GM19351 (cell line): ENCODE measurements at regions not wholly inside any gene's neighbourhood (a gene's known extent, or its start where the extent isn't known, plus 50 kb on each side); places are given as distances from the start of the nearest gene placed in this dataset.

Source experiments
- ATAC-seq: cut with Tn5 transposase; IDR thresholded peaks from one replicate; pipeline ENCODE4 v1.9.1; 2021; ENCODE audit warnings: mild to moderate bottlenecking, moderate library complexity; ENCODE audit not compliant: unreplicated experiment

DNA sequence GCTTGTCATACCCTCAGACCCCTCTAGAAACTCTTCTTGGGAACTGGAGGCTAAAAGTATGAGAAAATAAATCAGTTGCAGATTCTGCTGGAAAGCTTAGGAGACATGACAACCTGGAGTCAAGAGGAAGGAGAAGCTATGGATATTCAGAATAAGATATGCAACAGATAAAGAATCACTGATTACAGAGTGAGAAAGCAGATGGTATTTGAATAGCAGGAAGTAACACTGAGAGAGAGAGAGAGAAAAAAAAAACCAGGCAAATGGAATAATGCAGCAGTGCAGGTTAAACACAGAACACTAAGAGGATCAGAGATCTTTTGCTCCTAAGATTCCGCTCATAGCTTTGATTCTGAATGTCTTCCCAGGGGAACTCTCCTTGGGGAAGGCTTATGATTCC, 1284.1 kb upstream of the NXPH2 start:
- ATAC-seq = no peak

DNA sequence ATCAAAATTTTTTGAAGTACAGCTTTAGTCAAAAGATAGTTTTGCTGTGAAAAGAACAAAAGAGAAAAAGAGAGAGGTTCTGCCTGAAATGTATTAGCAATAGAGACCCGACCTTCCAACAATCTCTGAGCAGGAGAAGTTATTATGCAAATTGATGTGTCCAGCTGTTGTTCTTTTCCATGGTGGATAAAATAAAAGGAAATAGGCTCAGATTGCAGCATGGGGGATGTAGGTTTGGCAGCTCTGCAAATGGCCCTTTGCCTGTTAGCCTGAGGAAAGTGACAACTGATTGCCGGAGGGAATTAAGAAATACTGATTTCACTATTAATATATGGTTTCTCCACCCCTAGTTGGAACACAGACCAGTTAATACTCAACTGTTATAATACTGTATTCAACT, 1283.2 kb upstream of the NXPH2 start:
- ATAC-seq = no peak

DNA sequence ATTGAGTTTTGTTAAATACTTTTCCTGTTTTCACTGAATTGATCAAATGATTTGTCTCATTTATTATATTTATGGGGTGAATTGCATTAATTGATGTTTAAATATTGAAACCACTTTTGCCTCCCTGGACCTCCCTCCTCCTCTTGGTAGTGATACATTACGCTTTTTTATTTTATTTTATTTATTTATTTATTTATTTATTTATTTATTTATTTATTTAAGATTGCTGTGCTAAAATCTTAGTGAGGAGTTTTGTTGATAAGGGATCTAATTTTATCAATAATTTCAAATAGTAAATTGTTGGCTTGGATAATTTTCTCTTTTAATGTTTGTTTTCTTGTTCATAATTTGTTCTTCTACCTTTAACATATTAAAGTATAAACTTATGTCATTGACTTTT, 1281.0 kb upstream of the NXPH2 start:
- ATAC-seq = no peak

DNA sequence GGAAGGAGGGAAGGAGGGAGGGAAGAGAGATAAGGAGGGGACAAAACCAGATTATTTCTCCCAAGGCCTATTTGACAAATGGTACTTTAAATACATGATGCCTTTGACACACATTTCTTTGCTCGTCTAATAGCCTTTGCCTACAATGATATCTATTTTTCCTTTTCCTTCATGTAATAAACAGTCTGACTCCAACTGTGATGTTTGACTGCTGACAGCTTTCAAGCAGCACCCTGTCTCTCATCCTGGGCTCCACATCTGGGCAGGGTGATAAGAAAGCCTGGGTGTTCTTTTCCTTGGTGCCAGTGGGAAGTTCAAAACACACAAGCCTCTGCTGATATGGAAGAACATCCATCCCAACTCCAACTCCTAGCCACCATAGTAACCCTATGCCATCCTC, 1277.7 kb upstream of the NXPH2 start:
- no peak for ATAC-seq

DNA sequence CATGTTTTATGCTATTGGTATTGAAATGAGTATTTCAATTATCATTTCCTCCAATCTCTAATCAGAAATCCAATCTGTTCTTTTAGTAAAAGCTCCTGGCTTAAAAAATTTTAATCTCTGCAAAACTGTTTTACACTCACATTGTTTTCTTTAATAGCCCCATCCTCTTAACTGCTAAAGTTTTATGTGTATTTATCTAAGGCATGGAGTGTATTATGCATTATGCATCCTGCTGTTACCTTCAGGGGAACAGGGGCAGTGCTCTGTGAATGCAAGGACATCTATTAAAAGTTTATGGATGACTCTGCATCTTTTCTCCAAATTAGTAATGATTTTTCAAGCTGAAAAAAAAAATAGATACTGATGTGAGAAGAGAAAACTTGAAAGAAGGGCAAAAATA, 1261.6 kb upstream of the NXPH2 start:
- ATAC-seq = no peak

DNA sequence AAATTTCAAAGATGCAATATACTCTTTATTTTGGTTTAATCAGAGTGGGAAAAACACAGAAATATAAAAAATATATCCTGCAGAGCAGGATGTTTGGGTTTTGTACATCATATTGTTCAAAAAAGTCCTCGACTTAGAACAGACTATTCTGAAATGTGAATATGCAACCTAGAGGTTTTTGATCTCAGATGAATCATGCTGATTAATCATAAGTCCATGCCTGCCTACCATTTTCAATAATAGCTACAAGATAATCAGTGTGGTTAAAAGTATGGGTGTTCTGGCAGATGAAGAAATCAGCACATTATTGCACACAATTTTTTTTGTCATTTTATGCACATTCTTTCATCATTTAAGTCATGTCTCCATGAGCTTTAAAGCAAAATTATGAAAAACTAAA, 1261.0 kb upstream of the NXPH2 start:
- ATAC-seq = no peak

DNA sequence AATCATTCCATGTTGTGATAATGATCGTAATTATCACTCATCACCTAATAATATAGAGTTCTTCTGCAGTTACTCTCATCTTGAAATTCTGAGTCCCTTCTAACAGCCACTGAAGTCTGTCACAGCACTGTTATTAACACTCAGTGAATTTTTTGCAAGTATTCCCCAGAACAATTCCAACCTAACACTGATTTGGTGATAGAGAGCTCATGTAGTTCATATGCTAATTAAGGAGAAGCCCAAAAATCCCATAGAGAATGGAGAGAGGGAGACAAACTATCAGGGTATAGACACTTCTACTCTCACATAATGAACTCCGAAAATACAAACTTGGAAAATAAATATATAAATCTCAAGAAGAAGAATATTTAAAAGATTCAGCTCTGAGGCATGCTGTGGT, 1253.4 kb upstream of the NXPH2 start:
- no peak for ATAC-seq

DNA sequence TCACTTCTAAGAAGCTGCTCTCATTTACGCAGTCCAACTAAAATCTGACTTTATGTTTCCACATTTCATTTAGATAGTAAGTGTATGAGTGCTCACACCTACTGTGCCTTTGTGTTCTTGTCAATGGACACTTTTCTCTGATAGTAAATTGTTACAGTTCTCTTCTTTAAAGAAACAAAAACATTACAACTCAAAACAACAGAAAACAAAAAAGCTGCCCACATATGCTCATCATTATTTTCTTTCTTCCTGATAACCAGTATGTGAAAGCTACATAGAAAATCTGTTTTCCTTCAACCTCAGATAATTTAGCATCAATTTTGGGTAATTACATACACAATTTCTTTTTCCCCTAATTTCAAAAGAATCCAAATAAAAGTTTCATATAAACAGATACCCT, 1247.8 kb upstream of the NXPH2 start:
- no peak for ATAC-seq

DNA sequence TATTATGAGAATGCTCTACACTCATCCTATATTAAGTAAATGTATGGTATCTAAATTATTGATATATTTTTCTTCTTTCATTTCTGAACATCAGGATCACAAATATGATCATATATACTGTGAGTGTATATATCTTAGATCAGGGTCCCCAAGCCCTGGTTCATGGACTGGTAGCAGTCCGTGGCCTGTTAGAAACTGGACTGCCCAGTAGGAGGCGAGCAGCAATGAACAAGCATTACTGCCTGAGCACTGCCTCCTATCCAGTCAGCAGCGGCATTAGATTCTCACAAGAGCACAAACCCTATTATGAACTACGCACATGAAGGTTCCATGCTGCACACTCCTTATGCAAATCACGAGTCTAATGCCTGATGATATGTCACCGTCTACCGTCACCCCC, 1247.1 kb upstream of the NXPH2 start:
- ATAC-seq = no peak

DNA sequence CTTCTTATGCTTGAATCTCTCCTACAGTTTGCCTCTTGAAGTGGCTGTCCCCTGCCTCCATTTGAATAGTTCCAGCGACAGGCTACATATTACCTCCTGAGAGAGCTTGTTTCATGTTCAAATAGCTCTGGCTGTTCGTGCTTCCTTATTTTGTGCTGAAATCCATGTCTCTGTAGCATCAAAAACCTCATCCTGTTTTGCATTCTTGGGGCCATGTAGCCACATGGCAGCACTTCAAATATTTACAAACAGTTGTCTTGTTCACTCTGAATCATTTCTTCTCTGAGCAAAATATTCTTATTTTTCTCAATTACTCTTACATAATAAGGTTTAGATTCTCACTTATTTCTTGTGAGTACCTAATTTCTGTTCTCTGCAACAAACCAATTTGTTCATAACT, 1243.1 kb upstream of the NXPH2 start:
- ATAC-seq = no peak

DNA sequence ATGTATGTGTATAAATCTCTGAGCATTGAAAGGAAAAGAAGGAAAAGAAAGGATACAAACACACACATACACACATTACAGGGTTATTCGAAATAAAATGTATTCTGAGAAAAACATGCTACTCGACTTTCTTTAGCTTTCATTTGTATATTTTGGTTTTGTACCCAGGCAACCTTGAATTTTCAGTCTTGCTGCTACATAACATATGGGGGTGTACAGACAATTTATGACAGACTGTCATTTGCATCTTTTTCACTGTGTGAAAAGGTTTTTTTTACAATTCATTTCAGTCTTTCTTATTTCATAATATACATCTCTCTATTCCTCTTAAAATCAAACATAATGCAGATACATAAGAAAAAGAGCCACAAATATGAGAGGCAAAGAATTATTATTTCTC, 1238.4 kb upstream of the NXPH2 start:
- no peak for ATAC-seq

DNA sequence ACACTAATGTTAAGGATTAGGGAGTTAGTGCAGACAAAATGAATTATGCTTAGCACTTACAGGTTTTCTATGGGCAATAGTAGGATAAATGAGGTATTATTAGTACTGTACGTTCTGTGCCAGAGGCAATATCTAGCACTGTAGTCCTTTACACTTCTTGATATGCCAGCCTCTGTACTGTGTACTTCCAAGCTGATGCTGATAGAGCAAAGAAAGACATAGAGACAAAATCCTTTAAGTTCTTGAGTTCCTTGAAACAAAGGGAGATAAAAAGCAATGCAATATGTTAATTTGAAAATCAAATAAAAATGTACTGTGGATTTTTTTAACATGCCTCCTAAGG, 1234.0 kb upstream of the NXPH2 start:
- ATAC-seq = no peak

DNA sequence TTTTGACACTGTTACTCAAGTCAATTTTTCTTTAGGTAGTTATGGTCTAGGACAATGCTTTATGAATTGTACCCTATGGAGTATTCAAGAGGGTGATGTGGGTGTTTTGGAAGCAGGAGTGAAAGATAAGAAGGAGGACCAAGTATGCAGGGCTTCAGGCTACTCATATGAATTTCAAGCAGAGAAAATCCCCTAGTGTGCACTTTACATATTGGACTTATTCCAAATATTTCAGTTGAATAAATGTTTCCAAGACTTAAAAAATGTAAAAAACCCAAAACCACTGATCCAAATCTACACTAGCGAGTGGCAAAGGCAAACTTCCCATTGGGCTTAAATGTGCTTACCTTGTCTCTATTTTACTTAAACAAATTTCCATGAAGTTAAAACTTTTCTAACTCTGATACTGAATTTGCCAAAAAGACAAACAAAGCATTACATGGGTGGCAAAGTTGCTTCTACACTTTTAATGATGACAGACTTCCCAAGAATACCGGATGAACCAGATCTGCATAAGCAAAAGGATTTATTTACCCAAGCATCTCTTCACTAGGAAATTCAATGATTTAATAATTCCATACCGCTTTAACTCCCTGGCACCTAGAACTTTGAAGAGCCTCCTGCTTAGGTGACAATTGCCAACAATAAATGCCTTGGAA, 1233.5 kb upstream of the NXPH2 start:
- no peak for ATAC-seq

DNA sequence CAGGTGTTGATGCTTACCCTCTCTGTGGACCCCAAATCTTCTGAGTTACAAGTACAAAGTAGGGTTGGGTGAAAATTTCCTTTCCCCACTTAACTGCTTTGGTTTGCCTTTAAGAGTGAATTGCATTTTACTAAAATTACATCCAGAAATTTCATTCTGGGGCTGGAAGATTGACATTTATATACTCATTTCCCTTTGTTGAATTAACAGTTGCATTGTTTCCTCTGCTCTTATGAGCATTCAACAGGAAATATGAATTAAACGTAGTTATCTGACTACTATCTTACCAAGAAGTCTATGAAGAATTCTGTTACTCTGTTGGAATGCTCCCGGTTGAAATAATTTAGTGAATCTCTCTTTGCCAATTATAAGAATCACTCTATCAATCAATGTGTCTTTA, 1231.1 kb upstream of the NXPH2 start:
- no peak for ATAC-seq

DNA sequence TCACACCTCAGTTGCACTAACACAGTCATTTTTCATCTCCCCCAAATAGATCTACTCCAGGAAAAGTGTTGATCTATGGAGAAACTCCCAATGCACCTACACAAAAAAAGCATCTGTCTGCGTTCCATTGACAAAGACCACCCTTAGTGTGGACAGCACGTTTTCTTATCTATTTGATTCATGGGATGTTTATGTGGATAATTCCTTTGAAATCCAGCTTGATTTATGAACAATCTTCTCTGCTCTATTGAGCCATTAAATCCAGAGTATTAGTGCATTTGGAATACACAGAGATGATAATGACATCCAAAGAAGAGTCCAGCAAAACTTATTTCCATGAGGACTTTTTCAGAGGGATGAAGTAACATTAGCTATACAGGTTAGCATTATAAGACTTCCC, 1221.9 kb upstream of the NXPH2 start:
- ATAC-seq = no peak

DNA sequence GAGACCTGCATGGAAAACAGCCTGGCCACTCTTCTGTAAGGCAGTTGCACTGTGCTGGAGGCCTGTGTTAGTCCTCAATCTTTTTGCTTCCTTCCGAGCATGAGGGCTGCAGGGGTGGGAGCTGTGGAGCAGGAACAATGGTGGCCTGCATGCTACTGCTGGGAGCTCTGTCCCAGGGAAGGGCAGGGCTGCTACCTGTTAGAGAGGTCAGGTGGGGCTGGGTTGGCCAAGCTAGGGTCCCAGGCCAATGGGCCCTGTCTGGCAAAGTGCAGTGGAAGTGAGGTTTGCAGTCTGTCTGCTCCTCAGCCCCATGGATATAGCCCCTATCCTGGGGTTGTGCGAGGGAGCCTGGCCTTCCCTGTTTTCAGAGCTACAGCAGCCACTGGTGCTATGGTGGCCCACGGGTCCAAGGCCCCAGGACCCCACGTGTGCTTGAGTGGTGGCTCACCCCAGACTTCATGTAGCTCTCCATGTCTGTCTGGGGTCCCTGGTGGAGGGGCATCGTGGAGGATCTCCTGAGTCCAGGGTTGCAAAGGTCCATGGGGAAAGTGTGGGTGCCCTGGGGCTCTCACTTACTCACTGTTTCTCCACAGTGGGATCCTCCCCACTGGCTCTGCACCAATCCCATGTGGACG, 1212.6 kb upstream of the NXPH2 start:
- no peak for ATAC-seq

DNA sequence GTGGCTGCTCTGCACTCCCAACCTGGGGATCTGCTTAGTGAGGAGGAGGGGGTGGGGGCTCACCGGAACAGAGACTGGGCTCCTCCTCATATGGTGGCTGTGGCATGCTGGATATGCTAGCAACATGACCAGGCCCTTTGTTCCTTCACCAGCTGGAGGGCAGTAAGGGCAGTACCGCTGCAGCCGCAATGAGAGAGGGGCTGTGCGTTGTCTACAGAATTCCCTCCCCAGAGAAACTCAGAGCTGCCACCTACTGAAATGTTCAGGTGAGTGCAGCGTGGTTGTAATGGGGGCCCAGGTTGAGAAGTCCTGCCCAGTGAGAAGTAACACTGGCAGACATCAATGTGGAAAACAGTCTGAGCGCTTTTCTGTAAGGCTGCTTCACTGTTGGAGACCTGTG, 1211.9 kb upstream of the NXPH2 start:
- ATAC-seq = no peak

DNA sequence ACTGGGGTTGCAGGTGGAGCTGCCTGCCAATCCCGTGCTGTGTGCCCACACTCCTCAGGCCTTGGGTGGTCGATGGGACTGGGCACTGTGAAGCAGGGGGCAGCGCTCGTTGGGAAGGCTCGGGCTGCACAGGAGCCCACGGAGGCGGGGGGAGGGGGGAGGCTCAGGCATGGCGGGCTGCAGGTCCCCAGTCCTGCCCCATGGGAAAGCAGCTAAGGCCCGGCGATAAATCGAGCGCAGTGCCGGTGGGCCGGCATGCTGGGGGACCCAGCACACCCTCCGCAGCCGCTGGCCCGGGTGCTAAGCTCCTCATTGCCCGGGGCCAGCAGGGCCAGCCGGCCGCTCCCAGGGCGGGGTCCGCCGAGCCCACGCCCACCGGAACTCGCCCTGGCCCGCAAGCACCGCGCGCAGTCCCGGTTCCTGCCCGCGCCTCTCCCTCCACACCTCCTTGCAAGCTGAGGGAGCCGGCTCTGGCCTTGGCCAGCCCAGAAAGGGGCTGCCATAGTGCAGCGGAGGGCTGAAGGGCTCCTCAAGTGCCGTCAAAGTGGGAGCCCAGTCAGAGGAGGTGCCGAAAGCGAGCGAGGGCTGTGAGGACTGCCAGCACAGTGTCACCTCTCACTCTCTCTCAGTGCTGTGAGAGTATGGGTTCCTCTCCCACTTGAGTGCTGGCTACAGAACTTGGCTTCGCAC, 1210.6 kb upstream of the NXPH2 start:
- no peak for ATAC-seq

DNA sequence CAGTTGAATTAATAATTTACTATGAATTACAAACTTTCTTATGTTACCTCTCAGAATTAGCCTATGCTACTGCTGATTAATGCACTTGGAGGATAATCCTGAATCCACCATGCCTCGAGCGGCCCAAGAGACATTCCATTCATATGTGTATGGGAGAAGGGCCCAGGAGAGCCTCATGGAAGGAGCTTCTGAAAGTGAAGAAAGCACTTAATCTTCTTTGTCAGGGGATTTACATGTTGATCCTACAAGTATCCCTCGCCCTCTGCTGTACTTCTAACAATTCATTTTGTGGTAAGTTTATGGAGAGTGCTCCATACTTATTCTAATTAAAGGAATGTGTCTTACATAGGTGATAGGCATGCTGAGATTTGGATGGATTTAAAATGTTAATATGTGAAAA, 1189.1 kb upstream of the NXPH2 start:
- no peak for ATAC-seq

DNA sequence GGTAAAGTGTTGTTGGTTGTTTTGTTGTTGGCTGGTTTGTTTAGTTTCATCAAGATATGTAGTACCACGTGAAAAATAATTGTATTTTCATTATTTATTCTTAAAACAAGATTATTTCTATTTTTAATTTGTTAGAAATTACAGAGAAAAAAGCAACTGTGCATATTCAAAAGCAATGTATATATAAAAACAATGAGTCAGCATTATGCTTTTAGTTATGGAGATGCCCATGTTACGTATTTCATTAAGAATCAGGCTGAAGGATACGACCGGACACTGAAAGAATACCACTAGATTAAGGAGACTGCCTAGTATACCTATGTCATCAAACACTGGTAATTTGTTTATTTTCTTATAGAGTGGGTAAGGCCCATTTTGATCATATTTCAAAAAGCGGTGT, 1188.4 kb upstream of the NXPH2 start:
- ATAC-seq = no peak

DNA sequence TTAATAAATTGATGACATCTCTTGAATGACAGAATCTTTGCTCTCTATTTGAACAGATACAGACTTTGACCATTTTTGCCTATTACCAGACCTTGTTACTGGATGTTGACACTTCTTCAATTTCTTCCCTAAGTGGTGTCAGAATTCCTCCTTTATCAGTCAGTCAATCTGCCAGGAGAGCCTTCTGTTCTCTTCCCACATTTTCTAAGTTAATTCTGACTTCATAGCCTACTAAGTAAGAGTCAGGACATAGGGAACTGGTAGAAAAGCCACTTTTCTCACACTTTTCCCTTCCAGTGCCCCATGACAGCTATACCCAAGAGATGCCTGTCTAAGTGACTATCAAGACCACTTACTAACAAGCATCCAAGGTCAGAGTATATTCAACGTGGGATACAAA, 1187.5 kb upstream of the NXPH2 start:
- ATAC-seq = no peak

DNA sequence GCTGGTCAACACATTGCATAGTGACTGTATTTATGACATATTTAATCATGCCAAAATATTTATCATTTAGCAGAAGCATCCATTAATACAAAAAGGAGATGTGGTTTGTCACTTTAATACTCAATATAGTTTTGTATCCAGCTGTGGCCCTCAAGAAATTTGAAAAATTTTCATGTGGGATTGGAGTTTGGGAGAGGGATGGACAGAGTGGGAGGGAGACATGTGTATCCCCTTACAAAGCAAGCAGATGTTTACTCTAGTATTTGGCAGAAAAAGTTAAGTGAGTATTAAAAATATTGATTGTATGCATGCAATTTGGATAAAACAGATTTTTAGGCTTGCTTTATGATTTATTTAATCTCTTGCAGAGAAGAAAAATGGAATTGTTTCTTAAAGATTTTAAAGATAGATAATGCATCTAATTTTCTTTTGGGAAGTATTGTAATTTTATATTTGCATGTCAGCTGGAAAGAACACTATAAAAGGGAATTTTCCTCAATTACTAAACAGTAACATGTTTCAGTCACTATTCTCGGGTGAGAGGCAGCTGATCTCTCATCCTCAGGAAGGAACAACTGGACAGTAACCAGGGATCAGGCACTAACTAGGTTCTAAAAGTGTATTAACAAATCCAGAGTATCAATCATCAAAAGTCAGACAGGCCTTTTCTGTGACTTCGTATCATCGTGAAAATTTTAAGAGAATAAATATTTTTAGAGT, 1184.7 kb upstream of the NXPH2 start:
- no peak for ATAC-seq
